H1 (cell line): ENCODE measurements at regions not wholly inside any gene's neighbourhood (a gene's known extent, or its start where the extent isn't known, plus 50 kb on each side); places are given as distances from the start of the nearest gene placed in this dataset.

ENCODE experiments used
- CREB1 ChIP-seq: IDR thresholded peaks from 2 replicates; pipeline ENCODE4 v1.6.1; 2012; ENCODE audit warnings: inconsistent platforms
- CTCF ChIP-seq, 3 experiments: IDR thresholded peaks; 1 replicate in 2 of 3; 2 replicates in 1 of 3; pipeline versions ENCODE4 v1.5.1 to v1.6.1; 2011; ENCODE audit warnings: low read length in 3 of 3, mild to moderate bottlenecking in 3 of 3, inconsistent platforms in 2 of 3, low read depth in 1 of 3, moderate library complexity in 1 of 3; ENCODE audit not compliant: insufficient read depth in 1 of 3; ENCODE audit errors: control extremely low read depth in 1 of 3
- EGR1 ChIP-seq: IDR thresholded peaks from 2 replicates; pipeline ENCODE4 v1.6.1; 2011; ENCODE audit warnings: low read depth, low read length, borderline replicate concordance
- POLR2AphosphoS5 ChIP-seq: IDR thresholded peaks from 2 replicates; pipeline ENCODE4 v1.6.1; 2011; ENCODE audit warnings: low read depth, low read length

GRCh38 chr14:65296402-65296801 is 116.1 kb upstream of the FUT8 start:
- TF ChIP-seq POLR2AphosphoS5 (no peak), CREB1 (no peak), CTCF (IDR thresholded peaks at IDR 0.05; ENCODE audit: control extremely low read depth in 1 of 3, insufficient read depth in 1 of 3, low read depth in 1 of 3, low read length in 3 of 3) (no peak), EGR1 (no peak)
